OCI-LY7 (cell line): ENCODE measurements at regions not wholly inside any gene's neighbourhood (a gene's known extent, or its start where the extent isn't known, plus 50 kb on each side); places are given as distances from the start of the nearest gene placed in this dataset.

Experiments
- EZH2phosphoT487 ChIP-seq: fragments of 200-600 bp; sonication (generic); IDR thresholded peaks from 2 replicates; pipeline ENCODE4 v1.6.1; 2018; ENCODE audit warnings: low read depth, borderline replicate concordance, mild to moderate bottlenecking, mixed run types, antibody characterized with exemption, low read length, moderate library complexity, mixed read lengths
- TF ChIP-seq, protein P1 (sequence below): fragments of 200-600 bp; sonication (generic); conservative IDR thresholded peaks from 2 replicates; pipeline ENCODE4 v1.5.1; 2014; ENCODE audit warnings: mild to moderate bottlenecking, antibody characterized with exemption, low read length, moderate library complexity, mixed read lengths

DNA sequence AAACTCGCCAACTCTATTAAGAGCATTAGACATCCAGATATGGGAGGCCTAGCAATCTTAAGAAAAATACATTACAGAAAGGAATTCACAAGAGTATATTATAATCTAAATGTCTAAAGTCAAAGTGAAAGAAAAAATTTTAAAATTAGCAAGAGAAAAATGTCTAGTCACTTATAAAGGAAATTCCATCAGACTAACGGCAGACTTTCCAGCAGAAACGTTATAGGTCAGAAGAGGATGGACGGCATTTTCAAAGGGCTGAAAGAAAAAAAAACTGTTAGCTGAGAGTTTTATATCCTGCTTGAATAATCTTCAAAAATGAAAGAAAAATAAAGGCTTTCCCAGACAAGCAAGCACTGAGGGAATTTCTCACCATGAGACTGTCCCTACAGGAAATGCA is 269.0 kb downstream of the HDGFL1 start:
- TF ChIP-seq, protein P1, sequence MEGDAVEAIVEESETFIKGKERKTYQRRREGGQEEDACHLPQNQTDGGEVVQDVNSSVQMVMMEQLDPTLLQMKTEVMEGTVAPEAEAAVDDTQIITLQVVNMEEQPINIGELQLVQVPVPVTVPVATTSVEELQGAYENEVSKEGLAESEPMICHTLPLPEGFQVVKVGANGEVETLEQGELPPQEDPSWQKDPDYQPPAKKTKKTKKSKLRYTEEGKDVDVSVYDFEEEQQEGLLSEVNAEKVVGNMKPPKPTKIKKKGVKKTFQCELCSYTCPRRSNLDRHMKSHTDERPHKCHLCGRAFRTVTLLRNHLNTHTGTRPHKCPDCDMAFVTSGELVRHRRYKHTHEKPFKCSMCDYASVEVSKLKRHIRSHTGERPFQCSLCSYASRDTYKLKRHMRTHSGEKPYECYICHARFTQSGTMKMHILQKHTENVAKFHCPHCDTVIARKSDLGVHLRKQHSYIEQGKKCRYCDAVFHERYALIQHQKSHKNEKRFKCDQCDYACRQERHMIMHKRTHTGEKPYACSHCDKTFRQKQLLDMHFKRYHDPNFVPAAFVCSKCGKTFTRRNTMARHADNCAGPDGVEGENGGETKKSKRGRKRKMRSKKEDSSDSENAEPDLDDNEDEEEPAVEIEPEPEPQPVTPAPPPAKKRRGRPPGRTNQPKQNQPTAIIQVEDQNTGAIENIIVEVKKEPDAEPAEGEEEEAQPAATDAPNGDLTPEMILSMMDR: no peak
- TF ChIP-seq EZH2phosphoT487: no peak
